ENCODE measurements at regions not wholly inside any gene's neighbourhood (a gene's known extent, or its start where the extent isn't known, plus 50 kb on each side); places are given as distances from the start of the nearest gene placed in this dataset.

DNA sequence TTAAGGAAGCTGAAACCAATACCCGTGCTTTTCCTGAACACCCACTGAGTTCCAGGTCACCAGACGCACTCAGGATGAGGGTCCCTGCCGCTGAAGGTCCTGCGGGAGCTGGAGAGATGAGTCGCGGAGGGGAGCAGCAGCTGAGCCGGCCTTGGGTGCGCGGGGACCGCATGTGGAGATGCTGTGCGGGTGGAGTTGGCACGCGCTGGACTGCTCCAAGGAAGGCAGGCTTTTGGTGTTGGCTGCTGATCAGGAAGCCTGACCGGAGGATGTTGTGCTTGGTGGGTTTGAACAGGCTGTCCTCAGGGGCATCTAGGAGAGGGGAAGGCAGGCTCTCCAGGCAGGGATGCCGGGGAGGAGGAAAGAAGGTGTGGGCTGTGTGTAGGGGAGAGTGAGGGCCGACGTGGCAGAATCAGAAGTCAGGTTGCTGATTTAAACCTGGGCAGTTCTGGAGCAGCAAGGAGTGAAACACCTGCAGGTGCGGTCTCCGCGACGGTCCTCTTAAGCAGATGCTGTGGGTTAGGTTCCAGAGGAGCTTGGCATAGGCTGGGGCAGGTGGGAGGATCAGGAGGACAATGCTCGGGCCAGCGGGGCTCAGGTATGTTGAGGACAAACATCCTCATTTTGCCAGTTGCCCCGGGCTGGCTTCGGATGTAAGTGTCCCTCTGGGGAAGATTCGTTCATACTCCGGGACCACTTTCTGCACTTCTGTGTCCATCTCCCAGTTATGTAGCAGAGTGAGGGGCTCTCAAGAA is 197.5 kb upstream of the B3GAT1 start:
- intact Hi-C loops (cut with micrococcal nuclease), result no loop called here

DNA sequence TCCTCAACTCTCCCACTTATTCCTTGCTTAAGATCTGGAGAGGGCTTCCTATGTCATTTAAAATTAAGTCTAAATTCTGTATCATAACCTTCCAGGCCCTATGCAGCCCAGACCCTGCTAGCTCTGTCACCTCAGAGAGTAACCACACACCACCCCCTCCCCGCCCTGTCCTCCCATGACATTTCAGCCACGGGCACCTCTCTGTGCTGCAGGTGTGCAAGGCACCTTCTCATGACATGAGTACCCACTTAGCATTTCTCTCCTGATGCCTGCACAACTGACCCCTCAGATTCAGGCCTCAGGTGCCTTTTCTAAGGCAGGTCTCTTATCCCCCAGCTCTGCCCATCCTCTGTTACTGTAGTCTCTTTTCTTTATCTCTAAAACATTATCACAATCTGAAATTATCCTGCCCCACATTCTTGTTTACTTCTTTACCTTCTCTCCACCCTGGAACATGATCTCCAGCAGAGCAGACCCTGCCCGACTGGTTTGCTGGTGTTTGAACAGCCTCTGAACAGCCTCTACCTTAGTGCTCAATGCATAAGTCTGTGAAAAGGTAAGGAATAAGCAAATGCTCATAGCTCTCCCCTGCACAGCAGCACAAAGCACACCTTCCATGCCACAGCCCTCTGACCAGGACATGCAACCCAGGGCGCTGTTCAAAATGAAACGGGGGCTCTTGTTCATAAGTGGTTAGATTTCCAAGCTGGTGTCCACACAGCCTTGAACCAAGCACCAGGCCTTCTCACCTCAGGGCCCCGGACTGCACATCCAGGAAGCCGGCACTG is 196.1 kb upstream of the B3GAT1 start:
- intact Hi-C loops (cut with micrococcal nuclease), result no loop called here

DNA sequence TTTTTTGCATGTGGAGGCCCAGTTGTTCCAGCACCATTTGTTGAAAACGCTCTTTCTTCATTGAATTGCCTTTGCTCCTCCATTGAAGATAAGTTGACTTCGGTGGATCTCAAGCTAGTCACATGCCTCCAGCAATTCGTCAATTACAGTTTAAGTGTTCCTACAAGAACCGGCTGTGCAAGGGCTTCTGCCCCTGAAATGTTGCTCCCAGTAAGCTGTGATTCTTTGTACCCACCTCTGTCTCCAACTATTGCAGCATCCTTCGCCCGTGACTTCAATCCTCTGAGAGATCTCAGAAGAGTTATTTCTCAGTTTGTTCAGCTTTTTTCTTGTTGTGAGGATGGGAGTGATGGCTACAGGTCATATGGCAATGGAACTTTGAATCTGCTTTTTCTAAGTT is 194.2 kb upstream of the B3GAT1 start:
- intact Hi-C loops (cut with micrococcal nuclease), result no loop called here

DNA sequence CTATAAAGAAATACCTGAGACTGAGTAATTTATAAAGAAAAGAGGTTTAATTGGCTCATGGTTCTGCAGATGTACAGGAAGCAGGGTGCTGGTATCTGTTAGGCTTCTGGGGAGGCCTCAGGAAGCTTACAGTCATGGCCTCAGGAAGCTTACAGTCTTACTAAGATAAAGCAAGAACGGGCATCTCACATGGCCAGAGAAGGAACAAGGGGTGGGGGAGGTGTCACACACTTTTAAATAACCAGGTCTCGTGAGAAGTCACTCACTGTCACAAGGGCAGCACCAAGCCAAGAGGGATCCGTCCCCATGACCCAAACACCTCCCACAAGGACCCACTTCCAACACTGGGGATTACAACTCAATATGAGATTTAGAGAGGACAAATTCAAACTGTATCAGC is 192.8 kb upstream of the B3GAT1 start:
- intact Hi-C loops (cut with micrococcal nuclease), result no loop called here

DNA sequence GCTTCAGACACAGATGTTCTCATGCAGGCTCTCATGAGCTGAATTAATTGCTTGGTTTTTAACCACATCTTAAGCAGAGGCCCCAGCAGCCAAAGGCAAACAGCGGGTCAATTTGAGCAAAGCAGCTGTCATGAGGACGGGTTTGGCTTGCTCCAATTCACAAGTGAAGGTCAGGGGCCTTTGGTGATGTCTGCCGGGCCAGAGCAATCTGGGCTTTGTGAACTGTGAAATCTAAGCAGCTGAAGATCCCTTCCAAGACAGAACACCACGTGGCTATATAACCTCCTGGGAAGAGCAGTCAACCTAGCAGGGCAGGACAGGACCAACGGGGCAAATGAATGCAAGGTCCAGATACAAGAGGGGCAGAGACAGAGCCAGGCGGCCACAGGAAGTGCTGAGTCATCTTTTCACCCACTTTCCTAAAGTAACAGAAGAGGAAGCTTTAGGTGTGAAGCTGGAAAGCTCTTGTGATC is 187.3 kb upstream of the B3GAT1 start:
- intact Hi-C loops (cut with micrococcal nuclease), result no loop called here

DNA sequence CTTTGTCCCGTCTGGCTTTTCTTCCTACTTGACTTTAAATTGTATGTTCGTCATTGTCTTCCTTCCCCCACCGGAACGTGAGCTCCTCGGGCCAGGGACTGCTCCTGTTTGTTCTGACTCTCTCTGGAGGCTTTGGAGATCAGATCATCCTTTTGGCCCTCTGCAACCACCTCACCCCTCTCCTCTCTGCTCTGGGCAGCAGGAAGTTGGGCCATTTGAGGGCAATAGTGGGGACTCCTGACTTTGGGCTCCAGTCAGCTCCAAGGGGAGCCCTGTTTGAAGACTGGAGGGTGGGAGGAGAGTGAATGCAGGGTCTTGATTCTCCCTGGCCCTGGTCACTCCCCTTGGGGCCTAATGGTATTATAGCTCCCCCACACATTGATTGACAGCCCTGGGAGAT is 186.3 kb upstream of the B3GAT1 start:
- intact Hi-C loops (cut with micrococcal nuclease), result no loop called here

DNA sequence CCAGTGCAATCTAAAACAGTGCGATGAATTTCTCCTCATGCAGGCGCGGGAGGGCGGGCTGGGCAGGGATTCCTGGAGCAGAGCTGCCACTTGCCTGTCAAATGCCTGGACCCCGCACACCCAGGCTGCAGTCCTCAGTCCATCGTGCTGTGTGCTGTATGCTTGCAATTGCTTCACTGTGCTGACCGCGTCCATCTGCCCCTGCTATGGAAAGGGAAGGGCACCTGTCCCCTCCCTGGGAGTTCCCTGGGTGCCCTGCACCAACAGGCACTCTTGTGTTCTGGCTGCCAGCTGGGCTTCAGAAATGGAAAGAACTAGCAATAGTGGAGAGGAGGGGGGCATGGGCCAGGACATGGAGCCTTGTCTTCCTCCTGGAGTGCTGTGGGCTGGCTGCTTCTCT is 185.4 kb upstream of the B3GAT1 start:
- intact Hi-C loops (cut with micrococcal nuclease), result no loop called here

DNA sequence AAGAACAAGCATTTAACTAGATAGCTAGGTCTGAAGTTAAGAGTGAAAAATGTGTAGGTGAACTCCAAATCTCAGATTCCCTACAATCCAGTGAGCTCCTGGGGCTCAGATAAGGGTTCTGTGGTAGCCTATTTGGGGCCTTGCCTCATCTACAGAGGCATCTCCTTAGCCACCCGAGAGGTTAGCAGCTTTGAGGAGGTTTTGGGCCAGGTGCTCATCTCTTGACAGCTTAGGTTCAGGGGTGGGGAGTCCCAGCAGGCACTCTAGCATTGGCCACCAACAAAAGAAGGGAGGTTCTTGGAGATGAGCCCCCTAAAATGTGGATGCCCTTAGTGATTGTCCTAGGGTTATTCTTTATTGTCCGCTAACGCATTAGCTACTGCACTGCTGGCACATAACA is 184.4 kb upstream of the B3GAT1 start:
- intact Hi-C loops (cut with micrococcal nuclease), result no loop called here

DNA sequence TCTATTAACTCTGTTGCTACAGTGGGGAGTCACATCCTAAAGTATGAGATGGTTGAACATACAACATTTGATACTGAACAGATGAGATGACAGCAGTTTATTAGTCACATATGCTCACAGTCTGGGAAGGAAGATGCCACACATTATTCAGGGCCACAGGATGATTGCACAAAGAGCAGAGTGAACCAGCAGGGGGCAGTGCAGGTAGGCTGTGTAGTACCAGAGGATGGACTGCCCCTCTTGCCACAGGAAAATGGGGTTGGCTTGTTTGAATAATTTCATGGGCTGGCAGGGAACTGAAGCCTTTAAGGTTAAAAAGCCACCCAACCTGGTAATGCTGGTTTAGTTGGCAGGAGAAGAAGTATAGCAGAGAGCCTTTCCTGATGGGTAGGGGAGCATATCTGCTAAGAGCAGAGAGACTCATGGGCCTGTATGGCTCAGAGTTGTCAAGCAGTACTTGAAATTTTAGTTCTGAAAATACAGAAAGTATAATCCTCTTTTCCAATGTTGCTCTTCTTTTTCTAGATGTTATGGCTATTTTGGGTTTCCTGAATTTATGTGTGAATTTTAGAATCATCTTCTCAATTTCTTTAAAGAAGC is 180.4 kb upstream of the B3GAT1 start:
- intact Hi-C loops (cut with micrococcal nuclease), result no loop called here

DNA sequence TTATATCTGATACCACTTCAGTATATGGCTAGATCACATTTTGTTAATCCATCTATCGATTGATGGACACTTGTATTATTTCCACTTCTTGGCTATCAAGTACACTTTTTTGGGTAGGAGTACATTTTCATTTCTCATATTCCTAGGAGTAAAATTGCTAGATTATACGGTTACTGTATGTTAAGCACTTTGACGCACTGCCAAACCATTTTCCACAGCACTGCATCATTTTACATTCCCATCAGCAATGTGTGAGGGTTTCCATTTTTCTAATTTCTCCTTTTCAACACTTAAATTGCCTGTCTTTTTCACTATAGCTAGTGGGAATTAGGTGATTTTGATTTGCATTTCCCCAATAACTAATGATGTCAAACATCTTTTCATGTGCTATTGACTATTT is 179.3 kb upstream of the B3GAT1 start:
- intact Hi-C loops (cut with micrococcal nuclease), result no loop called here

DNA sequence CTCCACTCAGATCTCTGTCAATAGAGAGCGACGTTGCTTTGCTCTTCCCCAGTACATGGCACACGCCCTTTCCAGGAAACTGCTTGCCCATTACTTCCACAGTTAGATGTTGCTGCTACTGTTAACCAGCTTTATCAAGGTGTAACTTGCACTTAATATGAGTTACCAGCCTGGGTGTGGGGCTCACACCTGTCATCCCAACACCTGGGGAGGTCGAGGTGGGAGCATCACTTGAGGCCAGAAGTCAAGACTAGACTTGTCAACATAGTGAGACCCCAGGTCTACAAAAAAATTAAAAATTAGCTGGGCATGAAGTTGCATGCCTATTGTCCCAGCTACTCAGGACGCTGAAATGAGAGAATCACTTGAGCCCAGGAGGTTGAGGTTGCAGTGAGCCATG is 177.1 kb upstream of the B3GAT1 start:
- intact Hi-C loops (cut with micrococcal nuclease), result loop anchor here (10.0 kb wide), 2 partner anchors 224 to 314 kb away; partner anchors contain the start of gene GLB1L3

DNA sequence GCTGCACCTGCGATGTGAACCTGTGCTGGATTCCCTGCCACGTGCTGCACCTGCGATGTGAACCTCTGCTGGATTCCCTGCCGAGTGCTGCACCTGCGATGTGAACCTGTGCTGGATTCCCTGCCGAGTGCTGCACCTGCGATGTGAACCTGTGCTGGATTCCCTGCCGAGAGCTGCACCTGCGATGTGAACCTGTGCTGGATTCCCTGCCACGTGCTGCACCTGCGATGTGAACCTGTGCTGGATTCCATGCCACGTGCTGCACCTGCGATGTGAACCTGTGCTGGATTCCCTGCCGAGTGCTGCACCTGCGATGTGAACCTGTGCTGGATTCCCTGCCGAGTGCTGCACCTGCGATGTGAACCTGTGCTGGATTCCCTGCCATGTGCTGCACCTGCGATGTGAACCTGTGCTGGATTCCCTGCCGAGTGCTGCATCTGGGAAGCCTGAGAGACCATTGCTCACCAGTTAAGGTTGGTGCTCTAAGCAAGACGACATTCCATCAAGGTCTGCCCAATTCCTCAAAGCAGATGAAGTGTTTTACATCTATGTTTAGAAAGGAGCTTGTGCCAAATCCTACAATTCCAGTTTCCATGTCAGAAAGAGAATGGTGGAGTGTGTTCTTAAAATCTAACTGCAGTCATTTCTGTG is 176.5 kb upstream of the B3GAT1 start:
- intact Hi-C loops (cut with micrococcal nuclease), result loop anchor here (10.0 kb wide), 2 partner anchors 224 to 314 kb away; partner anchors contain the start of gene GLB1L3

DNA sequence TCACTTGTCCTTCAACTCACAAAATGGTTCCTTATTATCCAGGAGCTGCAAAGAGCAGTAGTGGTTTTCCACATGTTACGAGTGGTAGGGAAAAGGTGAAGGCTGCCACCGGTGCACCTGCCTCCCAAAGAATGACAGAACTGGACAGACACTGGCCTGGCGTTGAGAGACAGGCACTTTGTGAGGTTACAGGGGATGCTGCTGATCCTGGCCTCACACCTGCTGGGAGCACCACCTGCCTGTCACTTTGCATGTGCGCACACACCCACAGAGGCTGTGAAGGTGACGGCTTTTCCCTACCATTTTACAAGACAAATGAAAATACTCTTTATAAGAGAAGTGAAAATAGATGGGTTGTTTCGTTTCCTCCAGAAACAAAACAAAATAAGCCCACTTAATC is 175.3 kb upstream of the B3GAT1 start:
- intact Hi-C loops (cut with micrococcal nuclease), result loop anchor here (10.0 kb wide), 2 partner anchors 223 to 313 kb away; partner anchors contain the start of gene GLB1L3

DNA sequence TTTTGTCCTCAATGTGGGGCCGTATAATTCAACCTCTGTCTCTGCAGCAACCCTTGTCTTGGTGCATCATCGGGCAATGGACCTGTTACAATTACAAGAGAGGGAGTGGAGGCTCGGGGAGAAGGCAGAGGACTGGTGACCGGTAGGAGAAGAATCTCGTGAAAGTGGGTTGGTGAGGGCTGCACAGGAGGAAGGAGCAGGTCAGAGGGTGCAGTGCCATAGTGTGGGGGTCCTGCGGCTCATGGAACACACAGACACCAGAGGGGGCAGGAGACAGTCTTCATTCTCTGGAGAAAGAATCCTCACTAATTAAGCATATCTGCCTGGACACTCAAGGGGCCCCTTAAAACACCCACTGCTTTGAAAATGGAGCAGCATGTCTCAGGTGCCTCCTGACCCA is 174.7 kb upstream of the B3GAT1 start:
- intact Hi-C loops (cut with micrococcal nuclease), result loop anchor here (10.0 kb wide), 2 partner anchors 222 to 312 kb away; partner anchors contain the start of gene GLB1L3

DNA sequence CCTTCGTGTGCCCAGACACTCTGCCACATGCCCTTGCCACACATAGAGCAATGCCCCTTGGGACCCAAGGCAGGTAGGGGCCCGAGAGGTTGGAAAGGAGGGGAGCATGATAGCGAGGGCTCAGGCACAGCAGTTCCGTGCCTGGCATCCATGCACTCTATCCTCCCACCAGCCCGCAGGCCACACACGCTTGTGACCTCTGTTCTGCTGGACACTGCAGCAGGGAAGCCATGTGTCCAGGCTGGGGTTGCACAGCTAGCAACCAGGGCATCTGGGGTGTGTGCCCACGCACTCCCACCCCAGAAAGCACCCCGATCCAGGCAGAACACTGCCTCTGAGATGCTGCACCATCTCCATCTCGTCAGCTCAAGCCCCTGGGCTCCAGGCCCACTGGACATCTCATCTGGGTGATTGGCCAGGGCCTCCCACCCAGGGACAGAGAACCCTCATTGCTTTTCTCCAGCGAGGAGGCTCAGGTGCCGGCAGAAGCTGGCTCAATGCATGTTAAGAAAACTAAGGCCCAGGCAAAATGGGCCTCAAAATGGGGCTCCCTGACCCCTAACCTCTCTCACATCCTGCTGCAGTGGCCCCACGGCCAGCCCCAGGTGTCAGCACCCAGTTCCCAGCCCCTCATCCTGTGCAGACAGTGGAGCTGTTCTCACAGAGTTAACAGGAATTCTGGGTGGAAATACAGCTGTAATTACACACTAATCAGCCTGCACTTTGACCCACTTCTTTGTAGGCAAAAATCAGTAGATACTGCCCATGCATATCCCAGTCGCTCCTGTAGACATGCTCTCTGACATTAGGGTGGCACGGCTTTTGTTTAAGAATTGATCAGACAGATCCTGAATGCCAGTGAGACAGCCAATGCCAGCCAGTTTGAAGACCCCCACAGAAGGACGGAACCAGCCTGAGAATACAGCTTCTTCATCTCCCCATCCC is 173.9 kb upstream of the B3GAT1 start:
- intact Hi-C loops (cut with micrococcal nuclease), result loop anchor here (10.0 kb wide), 2 partner anchors 221 to 311 kb away; partner anchors contain the start of gene GLB1L3

DNA sequence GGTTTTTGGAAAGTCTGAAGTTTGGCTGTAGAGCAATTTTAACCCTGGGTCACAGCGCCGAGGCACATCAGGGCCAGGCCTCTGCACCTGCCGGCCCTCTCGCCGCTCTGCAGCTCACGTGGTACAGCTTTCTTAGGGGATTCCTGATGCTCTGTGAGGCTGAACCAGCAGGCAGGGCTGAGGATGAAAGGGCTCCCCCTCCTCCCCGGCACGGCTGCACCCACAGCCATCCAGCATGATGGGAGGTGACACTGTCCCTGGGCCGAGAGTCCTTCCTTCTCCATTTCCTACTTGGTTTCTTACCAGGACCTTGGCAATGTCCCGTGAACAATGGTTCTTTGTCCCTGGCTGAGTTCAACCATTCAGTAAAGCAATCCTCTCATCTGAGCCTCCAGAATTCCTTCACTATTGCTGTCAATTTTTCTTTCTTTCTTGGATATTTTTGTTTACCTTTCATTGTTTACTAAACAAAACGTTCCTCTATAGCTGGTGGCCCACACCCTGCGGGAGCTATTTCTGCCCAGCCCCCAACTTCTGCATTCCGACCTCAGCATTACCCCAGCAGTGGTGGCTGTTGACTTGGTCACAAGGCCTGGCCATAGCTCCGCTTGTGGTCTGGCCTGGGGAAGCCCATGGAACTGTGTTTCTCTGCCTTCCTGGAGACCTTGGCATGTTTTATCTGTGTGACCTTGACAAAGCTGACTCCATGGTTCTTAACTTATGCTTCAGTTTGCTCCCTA is 172.8 kb upstream of the B3GAT1 start:
- intact Hi-C loops (cut with micrococcal nuclease), result loop anchor here (10.0 kb wide), 2 partner anchors 220 to 310 kb away; partner anchors contain the start of gene GLB1L3

DNA sequence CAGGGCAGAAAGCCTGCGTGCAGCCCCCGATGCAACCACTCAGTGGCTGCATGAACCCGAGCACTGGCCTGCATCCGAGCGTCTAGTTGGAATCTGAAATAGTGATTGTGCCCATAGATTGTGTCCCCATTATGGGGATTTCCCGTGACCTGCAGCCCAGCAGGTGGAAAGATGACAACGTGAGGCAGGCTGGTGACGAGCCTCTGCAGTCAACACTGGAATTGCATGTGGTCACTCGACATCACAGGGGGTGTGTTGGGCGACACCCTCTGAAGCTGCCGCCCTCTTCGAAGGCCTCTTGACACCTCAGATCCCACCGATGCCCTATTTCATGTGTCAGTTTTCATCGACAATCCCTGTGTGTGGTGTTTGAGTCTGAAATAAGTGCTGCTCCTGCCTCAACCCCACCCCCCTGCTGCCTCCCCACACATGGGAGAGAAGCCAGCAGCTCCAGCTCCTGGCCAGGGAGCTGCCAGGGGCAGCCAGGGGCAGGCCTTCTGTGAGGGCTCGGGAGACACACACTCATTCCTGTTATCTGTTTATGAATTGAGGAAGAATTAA is 172.0 kb upstream of the B3GAT1 start:
- intact Hi-C loops (cut with micrococcal nuclease), result loop anchor here (10.0 kb wide), 2 partner anchors 219 to 309 kb away; partner anchors contain the start of gene GLB1L3

DNA sequence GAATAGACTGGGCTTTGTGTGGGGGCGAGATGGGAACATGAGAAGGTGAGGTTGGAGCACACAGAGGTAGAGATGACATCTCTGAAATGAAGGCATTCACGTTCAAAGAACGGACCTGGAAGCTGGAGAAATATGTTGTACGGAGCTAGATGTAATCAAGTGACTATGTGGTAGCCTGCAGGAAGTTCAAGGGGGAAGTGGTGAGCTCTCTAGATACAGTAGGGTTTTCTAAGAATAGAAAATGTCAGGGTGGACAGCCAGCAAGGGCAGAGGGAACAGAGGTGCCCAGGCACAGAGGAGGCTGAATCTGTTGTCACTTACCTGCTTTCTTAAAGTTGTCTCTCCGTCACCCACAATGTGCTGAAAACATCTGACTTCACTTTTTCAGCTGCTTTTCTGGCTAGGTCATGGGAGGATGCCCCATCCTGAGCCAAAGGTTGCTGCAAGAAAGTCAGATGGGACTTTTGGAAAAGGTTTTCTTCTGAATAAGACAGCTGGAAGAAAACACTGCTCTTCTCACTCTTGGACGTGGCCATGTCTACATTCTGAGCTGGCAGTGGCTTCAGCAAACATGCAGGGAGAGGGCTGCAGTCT is 171.5 kb upstream of the B3GAT1 start:
- intact Hi-C loops (cut with micrococcal nuclease), result loop anchor here (10.0 kb wide), 2 partner anchors 219 to 309 kb away; partner anchors contain the start of gene GLB1L3

DNA sequence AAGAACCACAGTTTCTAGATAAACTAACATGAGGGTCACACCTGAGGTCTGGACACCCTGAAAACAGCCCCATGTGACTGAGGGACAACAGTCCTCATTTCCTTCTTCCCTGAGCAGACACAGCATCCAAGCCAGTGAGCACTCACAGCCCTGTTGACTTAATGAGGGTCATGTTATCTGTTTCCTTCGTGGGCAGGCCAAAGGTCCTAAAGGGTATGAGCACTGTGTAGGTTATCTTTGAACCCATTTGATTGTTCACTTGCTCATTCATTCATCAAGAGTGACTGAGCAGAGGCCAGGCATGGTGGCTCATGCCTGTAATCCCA is 170.7 kb upstream of the B3GAT1 start:
- intact Hi-C loops (cut with micrococcal nuclease), result loop anchor here (10.0 kb wide), 2 partner anchors 218 to 308 kb away; partner anchors contain the start of gene GLB1L3
